Glomerular endothelial cell (primary cell): ENCODE measurements at regions not wholly inside any gene's neighbourhood (a gene's known extent, or its start where the extent isn't known, plus 50 kb on each side); places are given as distances from the start of the nearest gene placed in this dataset.

ENCODE experiments used
- DNase-seq: peaks from one replicate; pipeline ENCODE4 v3.0.0-alpha.2; 2011; ENCODE audit warnings: low read depth, low spot score; ENCODE audit errors: extremely low read depth

DNA sequence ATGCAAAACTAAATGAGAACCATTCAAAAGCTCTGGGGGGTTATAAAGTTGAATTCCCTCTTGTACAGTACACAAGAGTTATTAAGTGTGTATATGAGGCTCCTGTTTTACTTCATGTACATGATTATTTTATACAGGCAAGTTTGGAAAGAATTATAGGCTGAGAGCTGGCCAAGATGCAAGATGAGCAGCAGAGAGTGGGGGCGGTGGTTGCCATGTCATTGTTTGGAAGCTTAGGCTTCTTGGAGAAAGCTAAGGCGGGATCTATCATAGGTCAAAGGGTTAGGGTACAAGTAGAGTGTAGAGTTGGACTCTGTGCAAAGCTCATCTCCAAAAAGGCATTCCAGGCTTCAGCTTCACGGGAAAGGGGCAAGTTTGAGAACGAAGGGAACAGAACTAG lies 297.1 kb upstream of the TBX3 start:
- no peak for DNase-seq

DNA sequence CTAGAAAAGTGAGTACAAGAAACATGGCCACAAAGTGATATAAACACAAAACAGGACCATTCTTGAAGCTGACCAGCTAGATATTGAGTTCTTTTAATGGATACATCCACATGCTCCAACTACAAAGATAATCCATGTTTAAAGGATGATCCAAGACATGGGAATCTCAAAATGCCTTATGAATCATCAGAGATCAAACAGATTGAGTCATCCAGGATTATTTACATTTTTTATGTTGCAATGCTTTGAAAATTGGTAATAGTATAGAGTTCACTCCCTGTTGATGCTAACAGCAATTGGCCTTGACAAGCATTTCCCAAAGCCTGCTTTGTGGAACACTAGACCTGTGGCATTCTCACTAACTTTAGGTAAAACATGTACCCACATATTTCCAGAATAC lies 293.0 kb upstream of the TBX3 start:
- DNase-seq, result no peak

DNA sequence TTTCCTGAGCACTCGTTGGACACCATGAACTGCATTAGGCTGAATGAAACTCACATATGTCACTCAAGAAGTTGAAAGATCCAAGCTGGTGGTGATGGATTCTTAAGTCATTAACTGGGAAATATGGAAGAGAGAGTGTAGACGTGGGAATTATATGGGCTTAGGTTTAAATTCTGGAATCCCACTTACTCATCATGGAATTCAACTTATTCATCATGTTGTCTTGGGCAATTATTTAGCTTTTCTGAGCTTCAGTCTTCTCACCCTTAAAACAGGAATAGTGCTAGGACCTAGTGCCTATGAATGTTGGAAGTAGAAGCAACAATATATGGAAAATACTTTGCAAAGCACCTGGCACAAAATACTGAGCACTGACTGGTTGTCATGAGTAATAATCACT lies 292.4 kb upstream of the TBX3 start:
- no peak for DNase-seq

DNA sequence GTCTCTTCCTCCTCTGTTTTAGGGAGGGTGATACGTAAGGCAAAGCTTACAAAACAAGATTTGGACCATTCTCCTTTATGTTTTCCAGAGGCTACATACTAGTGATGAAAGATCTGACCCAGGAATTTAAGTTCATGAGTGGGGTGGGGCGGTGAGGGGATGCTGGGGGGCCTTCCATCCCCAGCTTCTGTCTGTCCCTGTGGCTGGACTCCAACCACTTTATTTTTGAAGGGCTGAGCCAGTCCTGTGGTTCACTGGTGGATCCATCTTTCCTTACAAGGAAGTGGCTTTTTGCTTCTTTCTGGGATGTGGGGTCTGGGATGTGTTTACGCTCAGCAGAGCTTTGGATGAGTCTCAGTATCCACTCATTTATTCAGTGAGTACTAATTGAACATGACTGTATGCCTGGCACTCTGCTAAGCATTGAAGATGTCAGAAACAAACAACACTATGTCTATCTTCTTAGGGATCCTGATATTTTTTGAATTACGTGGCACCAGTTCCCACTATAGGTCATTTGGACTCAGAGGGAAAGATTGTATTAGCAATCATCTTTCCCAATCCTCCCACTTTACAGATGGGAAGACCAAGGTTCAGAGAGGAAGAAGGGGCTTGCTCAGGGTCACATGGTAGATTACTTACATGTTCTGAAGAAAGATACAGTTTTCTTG lies 291.8 kb upstream of the TBX3 start:
- DNase-seq, result no peak

DNA sequence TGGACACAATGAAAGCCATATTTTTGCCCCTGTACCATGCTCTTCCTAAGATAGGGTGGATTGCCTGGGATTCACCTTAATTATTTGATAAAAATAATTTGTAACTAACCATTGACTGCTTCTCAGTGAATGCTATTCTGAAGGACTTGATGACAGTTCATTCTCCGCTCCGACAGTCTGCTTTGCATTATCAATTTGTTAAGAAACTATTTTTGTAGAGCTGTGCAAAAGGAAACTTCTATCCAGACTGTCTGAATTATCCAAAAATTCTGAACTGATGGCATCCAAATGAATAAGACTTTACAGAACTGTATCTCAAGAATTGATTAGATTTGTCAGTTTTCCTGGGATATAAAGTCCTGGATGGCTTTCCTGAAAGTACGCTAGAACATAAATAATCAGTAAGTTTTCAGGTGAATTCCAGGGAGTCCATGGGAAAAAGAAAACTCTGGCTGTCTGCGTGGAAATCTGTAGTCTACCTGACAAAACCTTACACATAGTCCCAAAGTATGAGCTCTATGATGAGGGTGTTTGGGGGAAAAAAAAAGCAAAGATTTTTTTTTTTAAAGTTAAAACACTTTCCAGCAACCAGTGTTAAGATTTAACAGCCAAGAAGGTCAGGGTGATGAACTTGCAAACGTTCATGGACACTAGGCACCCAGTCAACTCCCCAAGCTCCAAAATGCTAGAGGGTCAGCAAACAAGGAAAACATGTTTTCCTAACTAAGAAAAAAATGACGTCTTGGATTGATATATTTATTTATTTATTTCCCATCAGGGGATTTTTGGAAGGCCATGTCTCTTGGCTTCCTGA lies 291.1 kb upstream of the TBX3 start:
- no peak for DNase-seq

DNA sequence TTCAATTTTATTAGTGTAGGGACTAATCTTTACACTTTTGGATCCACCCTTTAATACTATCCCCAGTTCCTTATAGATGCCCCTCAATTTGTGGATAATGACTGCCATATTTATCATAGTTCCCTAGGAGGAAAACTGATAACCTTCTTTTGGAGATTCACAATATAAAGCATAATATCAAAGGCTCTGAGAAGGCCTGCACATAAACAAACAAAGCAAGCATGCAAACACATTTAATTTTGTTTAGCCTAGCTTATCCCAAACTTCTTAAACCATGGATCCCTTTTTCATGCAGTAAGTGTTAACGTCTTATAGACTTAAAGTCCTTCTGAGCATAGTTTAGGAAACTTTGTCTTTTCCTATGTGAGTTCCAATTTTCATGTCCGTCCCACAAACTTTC lies 290.4 kb upstream of the TBX3 start:
- DNase-seq, result no peak

DNA sequence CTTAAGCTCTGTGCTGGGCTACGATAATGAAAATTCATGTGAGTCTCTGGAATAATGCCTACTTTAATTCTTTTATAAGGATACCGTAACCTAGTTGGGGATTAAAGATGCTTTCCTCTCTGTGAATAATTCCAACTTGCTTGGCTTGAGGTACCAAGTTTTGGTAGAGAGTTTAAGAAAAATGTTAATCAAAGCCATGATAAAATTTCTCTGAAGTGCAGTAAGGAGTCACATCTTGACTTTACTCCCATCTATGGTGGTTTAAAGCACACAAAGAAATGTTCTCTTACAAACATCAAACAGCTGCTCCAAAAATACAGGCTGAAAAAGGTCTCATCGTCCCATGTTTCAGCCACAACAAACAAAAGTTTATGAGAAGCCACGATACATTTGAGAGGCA lies 284.8 kb upstream of the TBX3 start:
- DNase-seq, result no peak

DNA sequence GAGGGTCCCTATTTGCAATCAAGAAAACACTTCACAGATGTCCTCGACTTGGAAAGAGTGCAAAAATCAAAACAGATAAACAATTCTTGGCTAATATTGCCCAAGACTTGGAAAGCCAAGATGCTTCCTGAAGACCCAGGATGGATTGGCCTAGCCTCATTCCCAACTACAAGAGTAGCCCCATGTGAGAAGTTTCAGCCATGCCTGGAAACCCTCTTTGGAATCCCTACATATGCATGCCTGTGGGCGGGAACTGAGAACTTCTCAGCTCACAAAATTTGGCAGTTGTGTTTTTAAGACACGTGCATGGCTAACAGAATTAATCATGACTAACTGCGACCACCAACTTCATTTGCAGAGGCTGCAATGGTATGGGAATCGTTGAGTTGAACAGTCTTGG lies 283.2 kb upstream of the TBX3 start:
- DNase-seq, result no peak

DNA sequence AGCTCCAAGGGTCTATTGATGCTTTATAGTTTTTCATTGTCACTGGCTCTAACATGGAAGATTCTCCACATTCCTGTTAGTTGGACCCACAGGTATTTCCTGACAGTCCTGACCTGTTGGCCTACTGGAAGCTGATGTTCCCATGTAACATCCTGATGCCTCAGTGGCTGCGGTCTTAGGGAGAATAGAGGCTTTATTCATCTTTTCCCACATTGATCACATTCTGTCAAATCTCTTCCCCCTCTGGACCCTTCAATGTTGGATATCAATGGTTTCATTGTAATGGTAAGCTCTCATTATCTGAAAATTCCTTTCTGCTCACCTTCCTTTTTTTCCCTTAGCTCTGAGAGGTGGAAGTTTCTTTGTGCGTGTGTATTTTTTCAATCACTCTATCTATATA lies 280.9 kb upstream of the TBX3 start:
- no peak for DNase-seq

DNA sequence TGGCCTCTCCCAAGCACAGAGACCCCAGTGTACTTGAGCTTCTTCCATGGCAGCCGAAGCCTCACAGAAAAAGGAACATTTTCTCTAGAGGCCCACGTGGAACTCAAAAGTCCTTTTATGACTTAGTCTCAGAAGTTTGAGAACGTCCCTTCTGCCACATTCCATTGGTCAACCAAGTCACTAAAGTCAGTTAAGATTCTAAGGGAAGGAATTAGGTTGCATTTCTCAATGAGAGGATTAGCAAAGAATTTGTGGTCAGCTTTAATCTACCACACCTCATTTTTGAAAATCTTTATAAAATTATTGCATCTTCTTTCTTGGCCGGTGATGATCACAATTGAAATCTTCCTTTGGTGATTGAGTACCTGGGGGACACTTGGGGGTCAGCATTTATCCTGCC lies 279.9 kb upstream of the TBX3 start:
- DNase-seq, result no peak

DNA sequence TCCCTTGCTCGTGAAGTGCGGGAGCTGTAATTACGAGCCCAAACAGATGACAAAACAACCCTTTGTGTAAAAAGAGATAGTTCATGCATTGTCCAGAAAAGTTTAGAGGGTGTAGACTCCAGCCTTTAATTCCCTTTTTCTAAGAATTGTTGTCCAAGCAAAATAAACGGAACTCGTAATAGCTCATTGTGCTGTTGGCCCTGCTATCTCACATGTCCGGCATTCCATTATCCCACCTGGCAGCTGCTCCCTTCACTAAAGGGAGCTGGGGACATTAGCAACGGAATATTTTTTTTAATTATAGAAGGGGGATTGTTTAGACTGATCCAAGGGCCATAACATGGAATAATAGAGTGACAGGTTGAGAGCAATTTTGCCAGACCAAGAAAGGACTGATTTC lies 277.5 kb upstream of the TBX3 start:
- no peak for DNase-seq

DNA sequence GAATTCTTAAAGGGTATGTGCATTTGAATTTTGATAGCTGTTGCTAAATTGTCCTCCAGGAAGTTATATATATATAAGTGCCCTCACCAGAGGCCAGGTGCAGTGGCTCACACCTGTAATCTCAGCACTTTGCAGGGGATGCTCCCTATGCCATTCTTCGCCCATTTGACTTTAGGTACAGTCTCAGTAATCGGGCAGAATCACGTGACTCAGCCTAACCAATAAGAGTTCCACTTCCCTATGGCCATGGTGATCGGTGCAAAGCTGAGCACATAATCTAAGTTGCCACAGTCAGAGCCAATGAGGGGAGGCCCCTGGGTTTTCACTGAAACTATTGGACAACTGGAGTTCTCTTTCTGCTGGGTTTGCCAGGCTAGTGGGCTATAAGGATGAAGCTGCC lies 274.6 kb upstream of the TBX3 start:
- no peak for DNase-seq

DNA sequence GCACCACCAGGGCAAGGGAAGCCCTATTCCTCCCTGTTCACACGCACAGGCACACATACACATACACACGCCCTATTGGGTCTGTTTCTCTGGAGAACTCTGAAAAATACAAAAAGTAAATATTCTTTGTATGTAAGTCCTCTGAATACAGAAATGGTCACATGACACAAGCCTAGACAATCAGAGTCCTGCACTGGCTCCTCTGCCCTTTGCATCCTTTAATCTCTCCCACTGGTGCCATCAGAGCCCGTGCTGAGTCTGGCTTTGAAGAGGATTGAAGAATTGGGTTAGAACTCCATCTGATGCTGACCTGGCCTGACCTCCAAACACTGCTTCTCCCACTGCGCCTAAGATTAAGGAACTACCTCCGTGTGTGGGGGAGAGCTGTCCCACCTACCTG lies 273.2 kb upstream of the TBX3 start:
- DNase-seq, result no peak

DNA sequence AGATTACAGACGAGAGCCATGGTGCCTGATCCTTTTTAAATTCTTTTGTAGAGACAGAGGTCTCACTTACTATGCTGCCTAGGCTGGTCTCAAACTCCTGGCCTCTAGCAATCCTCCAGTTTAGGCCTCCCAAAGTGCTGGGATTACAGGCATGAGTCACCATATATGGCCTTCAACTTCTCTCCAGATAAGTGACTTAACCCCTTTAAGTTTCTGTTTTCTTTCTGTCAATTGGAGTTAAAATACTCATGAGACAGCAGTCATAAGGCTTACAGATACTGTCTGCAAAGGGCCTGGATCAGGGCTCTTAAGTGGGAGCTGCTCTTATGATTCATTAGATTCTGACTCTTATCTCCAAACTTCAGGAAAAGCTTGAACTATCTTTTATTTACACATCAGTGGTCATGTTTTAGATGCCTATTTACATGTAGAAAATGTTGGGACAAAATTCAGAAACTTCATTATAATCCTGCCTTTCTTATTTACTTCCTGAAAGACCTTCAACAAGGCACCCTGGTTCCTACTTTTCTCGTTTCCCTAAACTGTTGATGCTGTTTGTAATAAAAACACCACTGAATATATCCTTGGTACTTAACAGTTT lies 271.5 kb upstream of the TBX3 start:
- DNase-seq, result no peak

DNA sequence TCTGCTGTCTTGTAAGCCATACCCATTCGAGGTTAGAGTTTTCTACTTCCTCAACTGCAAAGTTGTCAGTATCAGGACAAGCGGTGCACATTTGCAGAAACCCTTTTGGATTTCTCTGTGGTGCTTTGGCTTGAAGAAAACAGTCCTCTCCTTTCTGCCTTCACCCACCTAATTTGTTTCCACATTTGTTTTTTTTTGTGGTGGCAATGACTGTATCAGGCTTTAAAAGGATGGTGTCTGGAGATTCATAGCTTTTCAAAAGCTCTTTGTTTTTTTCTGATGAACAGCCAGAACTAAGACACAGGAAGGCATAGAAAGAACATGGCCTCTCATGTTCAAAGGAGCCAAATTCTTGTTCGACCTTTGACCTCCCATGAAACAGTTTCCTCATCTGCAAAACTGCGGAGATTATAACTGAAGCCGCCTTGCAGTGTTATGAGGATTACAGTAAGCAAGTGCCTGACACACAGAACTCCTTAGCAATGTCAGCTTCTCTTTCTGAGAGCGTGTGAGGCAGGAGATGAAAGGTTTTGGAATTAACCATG lies 270.6 kb upstream of the TBX3 start:
- DNase-seq, result no peak

DNA sequence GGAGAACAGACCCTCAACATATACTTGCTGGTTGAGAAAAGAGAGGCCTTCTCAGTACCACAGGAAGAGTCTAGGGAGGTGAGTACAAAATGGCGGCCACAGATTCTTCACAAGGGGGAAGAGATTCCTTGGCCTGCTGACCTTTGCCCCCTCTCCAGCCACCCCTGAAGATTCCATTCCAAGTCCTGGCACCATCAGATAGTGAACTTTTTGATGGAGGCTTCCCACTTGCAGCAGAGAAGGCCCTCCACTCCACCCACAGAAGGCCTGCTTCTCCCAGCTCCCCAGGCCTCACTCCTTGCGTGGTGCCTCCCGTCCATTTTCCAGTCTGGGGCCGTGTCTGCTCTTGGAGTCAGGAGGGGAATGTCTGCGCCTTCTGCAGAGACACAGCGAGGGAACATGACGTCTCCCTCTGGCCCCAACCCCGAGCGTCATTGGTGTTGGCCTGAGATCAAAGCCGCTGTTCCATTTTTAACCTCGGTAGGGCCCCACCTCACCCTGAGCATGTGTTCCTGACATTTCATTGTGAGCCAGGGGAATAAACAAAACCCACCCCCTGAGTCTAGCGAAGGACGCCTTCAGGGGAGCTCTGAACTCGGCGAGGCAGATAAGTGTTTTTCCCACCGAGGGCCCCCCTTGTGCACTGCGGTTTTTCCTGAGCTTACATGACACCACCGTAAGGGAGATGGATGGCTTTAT lies 268.7 kb upstream of the TBX3 start:
- no peak for DNase-seq

DNA sequence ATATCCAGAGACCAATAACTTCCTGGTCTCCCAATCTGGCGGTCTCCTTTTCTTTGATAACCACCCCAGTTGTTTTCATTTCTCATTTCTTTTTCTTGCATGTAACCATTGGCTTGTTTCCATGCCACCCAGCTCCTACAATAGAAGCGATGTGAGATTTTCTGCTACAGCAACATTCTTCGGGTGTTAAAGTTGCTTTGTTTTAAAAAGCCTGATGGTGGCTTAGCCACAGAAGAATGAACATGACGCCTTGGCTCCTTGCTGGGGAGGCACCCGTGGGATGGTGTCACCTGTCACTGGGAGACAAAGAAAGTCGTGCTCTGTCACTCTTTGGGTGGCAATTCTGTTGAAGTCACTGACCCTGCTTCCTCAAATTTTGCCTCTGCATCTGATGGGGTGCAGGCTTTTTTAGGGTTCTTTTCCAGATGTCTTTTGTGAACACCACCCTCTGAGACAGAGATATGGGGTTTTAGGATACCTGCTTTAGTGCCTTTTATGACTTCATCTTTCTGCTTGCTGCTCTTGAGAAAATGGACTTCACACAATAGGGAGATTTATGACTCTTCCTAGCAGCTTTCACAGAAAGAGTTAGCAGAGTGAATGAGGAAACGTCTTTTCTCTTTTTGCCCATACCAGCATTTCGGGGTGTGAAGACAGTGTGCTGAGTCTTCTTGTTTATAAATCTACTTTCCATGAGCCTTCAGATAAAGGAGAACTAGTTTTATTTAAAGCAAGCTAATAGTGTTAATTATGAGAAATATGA lies 265.3 kb upstream of the TBX3 start:
- no peak for DNase-seq

DNA sequence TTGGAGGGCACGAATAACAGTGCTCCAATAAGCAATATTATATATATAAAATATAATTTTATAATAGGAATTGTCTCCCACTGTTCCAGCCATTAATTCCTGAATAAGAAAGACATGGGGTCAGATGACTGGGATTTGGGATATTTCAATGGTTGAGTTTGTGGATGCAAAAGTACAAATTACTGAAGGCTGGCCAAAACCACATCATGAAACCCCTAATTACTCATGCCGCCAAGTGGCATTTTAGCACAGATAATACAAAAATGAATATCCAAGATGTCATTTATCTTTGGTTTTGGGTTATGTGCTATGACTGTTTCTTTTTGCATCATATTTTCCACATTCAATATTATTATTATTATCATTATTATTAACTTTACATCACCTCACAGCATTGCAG lies 261.4 kb upstream of the TBX3 start:
- DNase-seq, result no peak

DNA sequence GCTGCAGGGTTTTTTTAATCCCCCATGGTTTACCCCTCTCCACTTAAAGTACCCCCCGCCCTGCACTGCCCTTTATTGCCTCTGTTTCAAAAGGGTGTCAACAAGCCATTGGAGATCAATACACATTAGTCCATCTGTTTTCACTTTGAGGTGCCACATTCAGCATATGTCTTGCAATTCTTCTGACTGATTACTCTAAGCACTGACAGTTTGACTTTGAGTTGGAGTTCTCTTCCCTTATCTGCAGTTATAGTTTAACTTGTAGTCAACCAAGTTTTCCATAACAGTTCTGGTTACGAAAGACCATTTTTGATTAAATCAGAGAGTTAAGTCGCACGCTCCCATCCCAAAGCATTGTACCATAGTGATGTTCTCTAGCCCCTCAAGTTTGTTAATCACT lies 260.8 kb upstream of the TBX3 start:
- DNase-seq, result no peak

DNA sequence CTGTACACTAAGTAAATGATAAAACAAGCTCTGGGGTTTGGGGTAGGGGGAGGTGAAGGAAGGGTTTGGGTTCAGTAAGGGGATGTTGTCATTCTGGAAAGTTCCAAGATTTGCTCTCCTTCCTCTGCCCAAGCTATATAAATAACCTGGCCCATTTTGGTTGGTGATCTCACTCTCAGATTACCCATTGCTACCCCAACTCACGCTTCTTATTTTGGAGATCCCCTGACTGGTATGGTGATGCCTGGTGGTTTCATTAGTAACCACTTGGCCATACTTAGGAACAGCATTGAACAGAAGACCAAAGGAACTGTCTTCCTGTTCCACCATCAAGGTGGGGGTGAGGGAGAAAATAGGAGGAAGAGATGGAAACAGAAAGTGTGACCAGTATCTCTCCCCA lies 259.6 kb upstream of the TBX3 start:
- DNase-seq, result no peak
